ENCODE measurements at regions not wholly inside any gene's neighbourhood (a gene's known extent, or its start where the extent isn't known, plus 50 kb on each side); places are given as distances from the start of the nearest gene placed in this dataset.

DNA sequence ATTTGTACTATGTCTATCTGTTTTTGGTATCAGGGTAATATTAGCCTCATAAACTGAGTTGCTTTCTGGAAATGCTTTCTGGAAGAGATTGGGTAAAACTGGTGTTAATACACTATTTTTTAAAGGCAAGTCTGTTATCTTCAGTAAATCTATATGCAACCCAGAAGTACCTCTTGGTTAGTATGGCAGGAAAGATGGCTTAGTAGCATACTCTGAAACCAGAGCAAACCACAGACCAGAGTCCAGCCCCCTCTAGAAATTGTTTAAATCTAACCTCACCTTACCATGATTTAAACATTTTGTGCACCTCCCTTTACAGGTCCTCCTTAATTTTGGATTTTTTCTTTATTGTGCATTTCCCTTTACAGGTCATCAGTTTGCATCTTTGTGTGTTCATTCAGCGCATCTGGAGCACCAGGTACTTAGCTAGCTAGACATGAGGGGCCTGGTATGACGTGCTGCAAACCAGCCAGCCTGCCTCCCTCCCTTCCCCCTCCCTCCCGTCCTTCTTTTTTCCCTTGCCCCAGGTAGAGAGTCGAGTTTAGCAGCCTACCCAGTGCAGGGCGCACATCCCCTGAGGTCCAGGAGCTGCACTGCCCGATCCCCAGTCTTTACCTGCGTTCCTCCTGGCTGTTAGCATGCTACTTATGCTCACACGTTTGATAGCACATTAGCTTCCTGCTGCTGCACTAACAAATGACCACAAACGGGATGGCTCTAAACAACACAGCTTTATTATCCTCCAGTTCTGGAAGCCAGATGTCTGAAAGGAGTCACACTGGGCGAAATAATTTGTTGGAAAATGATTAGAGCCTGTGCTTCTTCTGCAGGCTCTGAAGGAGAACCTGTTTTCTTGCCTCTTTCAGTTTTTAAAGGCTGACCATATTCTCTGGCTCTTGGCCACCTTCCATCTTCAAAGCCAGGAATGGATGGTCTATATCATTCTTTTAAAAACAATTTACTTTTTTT is 299.9 kb upstream of the HABP2 start:
- TF ChIP-seq, protein P1, sequence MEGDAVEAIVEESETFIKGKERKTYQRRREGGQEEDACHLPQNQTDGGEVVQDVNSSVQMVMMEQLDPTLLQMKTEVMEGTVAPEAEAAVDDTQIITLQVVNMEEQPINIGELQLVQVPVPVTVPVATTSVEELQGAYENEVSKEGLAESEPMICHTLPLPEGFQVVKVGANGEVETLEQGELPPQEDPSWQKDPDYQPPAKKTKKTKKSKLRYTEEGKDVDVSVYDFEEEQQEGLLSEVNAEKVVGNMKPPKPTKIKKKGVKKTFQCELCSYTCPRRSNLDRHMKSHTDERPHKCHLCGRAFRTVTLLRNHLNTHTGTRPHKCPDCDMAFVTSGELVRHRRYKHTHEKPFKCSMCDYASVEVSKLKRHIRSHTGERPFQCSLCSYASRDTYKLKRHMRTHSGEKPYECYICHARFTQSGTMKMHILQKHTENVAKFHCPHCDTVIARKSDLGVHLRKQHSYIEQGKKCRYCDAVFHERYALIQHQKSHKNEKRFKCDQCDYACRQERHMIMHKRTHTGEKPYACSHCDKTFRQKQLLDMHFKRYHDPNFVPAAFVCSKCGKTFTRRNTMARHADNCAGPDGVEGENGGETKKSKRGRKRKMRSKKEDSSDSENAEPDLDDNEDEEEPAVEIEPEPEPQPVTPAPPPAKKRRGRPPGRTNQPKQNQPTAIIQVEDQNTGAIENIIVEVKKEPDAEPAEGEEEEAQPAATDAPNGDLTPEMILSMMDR (conservative IDR thresholded peaks at IDR 0.05; ENCODE audit: low read length), result no peak
- DNase-seq (ENCODE audit: low read depth), result peak; percentile 67
- no peak overlapping the region for H3K4me3 ChIP-seq (ENCODE audit: low read length)

- TF ChIP-seq, protein P1 (conservative IDR thresholded peaks at IDR 0.05; ENCODE audit: low read length), result no peak
- H3K4me3 ChIP-seq (ENCODE audit: low read length), result no peak overlapping the region
- no peak for DNase-seq (ENCODE audit: low read depth)
Observed at GRCh38 chr10:113259576-113260226, 293.2 kb upstream of the HABP2 start.

- no peak for DNase-seq (ENCODE audit: low read depth)
- TF ChIP-seq, protein P1 (conservative IDR thresholded peaks at IDR 0.05; ENCODE audit: low read length), result no peak
- no peak overlapping the region for H3K4me3 ChIP-seq (ENCODE audit: low read length)
Observed at GRCh38 chr10:113261161-113261560, 291.7 kb upstream of the HABP2 start.

DNA sequence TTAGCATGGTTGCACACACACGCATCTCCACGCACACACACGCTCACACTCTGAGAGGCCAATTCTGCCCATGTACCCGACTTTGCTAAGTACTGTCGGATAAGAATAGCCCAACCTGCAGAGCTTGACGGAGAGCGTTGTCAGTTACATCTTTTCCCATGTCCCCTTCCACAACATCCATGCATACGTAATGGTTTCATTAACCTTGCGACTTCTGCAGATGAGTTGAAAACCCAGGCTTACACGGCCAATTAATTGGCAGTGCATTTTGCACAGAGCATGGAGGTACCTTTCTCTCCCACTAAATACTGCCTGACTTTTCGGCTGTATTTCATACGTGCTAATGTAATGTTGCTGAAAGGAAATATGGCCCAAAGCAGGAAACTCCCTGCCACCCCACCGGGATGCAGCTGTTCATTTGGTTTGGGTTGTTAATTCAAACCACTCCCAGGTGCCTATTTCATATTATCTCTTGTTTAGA is 291.2 kb upstream of the HABP2 start:
- TF ChIP-seq, protein P1 (conservative IDR thresholded peaks at IDR 0.05; ENCODE audit: low read length), result no peak
- H3K4me3 ChIP-seq (ENCODE audit: low read length), result no peak overlapping the region
- no peak for DNase-seq (ENCODE audit: low read depth)

DNA sequence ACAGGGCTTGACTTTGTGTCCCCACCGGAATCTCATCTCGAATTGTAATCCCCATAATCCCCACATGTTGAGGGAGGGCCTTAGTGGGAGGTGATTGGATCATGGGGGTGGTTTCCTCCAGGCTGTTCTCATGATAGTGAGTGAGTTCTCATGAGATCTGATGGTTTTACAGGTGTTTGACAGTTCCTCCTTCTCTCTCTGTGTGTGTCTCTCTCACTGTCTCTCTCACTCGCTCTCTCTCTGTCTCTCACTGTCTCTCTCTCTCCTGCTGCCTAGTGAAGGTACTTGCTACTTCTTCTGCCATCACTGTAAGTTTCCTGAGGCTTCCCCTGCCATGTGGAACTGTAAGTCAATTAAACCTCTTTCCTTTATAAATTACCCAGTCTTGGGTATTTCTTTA is 289.8 kb upstream of the HABP2 start:
- TF ChIP-seq, protein P1 (conservative IDR thresholded peaks at IDR 0.05; ENCODE audit: low read length), result no peak
- no peak for DNase-seq (ENCODE audit: low read depth)
- H3K4me3 ChIP-seq (ENCODE audit: low read length), result no peak overlapping the region

GRCh38 chr10:113264333-113265131 is 288.3 kb upstream of the HABP2 start:
- TF ChIP-seq, protein P1 (conservative IDR thresholded peaks at IDR 0.05; ENCODE audit: low read length), result no peak
- H3K4me3 ChIP-seq (ENCODE audit: low read length), result no peak overlapping the region
- DNase-seq (ENCODE audit: low read depth), result no peak

Measured in AG10803 (cell line).